ENCODE measurements at regions not wholly inside any gene's neighbourhood (a gene's known extent, or its start where the extent isn't known, plus 50 kb on each side); places are given as distances from the start of the nearest gene placed in this dataset.

DNA sequence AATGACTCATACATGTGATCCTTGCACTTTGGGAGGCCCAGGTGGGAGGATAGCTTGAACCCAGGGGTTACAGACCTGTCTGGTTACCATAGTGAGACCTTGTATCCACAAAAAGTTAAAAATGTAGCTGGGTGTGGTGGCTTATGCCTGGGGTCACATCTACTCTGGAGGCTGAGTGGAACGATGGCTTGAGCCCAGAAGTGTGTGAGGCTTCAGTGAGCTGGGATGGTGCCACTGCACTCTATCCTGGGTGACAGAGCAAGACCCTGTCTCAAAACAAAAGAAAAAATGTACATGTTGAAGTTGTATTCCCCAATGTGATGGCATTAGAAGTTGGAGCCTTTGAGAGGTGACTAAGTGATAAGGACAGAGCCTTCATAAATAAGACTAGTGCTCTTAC is 409.4 kb upstream of the PABPC4L start:
- Histone ChIP-seq H3K36me3 (ENCODE audit: low read length) (no peaks in the 10 kb centered on the region), H3K79me2 (ENCODE audit: insufficient read depth, low read length) (no peaks in the 10 kb centered on the region), H3K4me3 (ENCODE audit: insufficient read depth, low read length, poor library complexity, severe bottlenecking) (no peak overlapping the region), H3F3A (ENCODE audit: insufficient read depth) (no peaks in the 10 kb centered on the region), H3K9ac (ENCODE audit: low read length) (no peak overlapping the region), H3K9me3 (ENCODE audit: insufficient read depth, low read length) (no peaks in the 10 kb centered on the region), H2AFZ (ENCODE audit: low read depth, low read length, severe bottlenecking) (peak overlapping the region; percentile 41), H4K20me1 (ENCODE audit: low read depth, low read length) (no peaks in the 10 kb centered on the region), H3K27ac (ENCODE audit: low read depth, low read length) (no peak overlapping the region), H3K4me2 (ENCODE audit: low read depth, low read length, poor library complexity, severe bottlenecking) (no peak overlapping the region), H3K27me3 (ENCODE audit: low read length) (no peaks in the 10 kb centered on the region), H3K9me2 (replicated peaks; ENCODE audit: insufficient read depth, low read length) (no peaks in the 10 kb centered on the region)
- no peak for TF ChIP-seq EZH2phosphoT487 (conservative IDR thresholded peaks at IDR 0.05; ENCODE audit: low read length)
- TF ChIP-seq, protein P1, sequence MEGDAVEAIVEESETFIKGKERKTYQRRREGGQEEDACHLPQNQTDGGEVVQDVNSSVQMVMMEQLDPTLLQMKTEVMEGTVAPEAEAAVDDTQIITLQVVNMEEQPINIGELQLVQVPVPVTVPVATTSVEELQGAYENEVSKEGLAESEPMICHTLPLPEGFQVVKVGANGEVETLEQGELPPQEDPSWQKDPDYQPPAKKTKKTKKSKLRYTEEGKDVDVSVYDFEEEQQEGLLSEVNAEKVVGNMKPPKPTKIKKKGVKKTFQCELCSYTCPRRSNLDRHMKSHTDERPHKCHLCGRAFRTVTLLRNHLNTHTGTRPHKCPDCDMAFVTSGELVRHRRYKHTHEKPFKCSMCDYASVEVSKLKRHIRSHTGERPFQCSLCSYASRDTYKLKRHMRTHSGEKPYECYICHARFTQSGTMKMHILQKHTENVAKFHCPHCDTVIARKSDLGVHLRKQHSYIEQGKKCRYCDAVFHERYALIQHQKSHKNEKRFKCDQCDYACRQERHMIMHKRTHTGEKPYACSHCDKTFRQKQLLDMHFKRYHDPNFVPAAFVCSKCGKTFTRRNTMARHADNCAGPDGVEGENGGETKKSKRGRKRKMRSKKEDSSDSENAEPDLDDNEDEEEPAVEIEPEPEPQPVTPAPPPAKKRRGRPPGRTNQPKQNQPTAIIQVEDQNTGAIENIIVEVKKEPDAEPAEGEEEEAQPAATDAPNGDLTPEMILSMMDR (IDR thresholded peaks at IDR 0.05; ENCODE audit: insufficient read depth, low read length, poor library complexity, severe bottlenecking), result no peak

DNA sequence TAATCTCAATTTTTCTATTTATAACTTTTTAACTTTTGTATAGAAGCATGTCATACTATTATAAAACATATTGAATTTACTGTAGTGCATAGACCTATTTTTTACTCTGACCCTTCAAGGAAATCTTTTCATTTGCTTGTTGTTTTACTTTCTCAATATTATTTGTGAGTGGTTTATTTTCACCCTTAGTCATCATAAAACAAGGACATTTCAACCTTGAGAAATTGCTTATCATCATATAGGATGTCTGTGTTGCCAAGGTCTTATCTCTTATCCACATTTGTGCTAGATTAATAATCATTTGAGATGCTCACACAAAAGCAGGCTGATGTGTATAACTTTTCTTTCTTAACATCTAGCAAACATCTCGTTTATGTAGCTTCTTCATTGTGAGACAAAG is 408.6 kb upstream of the PABPC4L start:
- Histone ChIP-seq H3K36me3 (ENCODE audit: low read length) (no peaks in the 10 kb centered on the region), H3F3A (ENCODE audit: insufficient read depth) (no peaks in the 10 kb centered on the region), H4K20me1 (ENCODE audit: low read depth, low read length) (no peaks in the 10 kb centered on the region), H3K79me2 (ENCODE audit: insufficient read depth, low read length) (no peaks in the 10 kb centered on the region), H3K9ac (ENCODE audit: low read length) (no peak overlapping the region), H3K9me2 (replicated peaks; ENCODE audit: insufficient read depth, low read length) (no peaks in the 10 kb centered on the region), H3K27me3 (ENCODE audit: low read length) (no peaks in the 10 kb centered on the region), H2AFZ (ENCODE audit: low read depth, low read length, severe bottlenecking) (no peak overlapping the region), H3K9me3 (ENCODE audit: insufficient read depth, low read length) (no peaks in the 10 kb centered on the region), H3K27ac (ENCODE audit: low read depth, low read length) (no peak overlapping the region), H3K4me3 (ENCODE audit: insufficient read depth, low read length, poor library complexity, severe bottlenecking) (no peak overlapping the region), H3K4me2 (ENCODE audit: low read depth, low read length, poor library complexity, severe bottlenecking) (no peak overlapping the region)
- TF ChIP-seq, protein P1 (IDR thresholded peaks at IDR 0.05; ENCODE audit: insufficient read depth, low read length, poor library complexity, severe bottlenecking), result no peak
- TF ChIP-seq EZH2phosphoT487 (conservative IDR thresholded peaks at IDR 0.05; ENCODE audit: low read length), result no peak

DNA sequence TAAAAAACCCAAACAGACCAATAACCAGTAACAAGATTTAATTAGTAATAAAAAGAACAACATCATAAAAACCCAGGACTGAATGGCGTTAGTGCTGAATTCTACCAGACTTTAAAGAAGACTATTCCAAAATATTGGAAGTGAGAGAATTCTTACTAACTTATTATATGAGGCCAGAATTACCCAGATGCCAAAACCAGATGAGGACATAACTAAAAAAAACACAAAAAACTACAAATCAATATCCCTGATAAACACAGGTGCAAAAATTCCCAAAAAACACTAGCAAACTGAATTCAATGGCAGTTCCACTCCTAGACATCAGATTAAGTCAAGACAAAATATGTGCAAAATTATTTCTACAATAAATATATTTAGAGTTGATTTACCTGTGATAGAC is 400.1 kb upstream of the PABPC4L start:
- Histone ChIP-seq H3K27ac (ENCODE audit: low read depth, low read length) (no peak overlapping the region), H3K79me2 (ENCODE audit: insufficient read depth, low read length) (no peaks in the 10 kb centered on the region), H3K9ac (ENCODE audit: low read length) (no peak overlapping the region), H4K20me1 (ENCODE audit: low read depth, low read length) (no peaks in the 10 kb centered on the region), H3K4me3 (ENCODE audit: insufficient read depth, low read length, poor library complexity, severe bottlenecking) (no peak overlapping the region), H3F3A (ENCODE audit: insufficient read depth) (no peaks in the 10 kb centered on the region), H3K27me3 (ENCODE audit: low read length) (no peaks in the 10 kb centered on the region), H3K36me3 (ENCODE audit: low read length) (no peaks in the 10 kb centered on the region), H3K9me2 (replicated peaks; ENCODE audit: insufficient read depth, low read length) (no peaks in the 10 kb centered on the region), H3K9me3 (ENCODE audit: insufficient read depth, low read length) (no peaks in the 10 kb centered on the region), H3K4me2 (ENCODE audit: low read depth, low read length, poor library complexity, severe bottlenecking) (no peak overlapping the region), H2AFZ (ENCODE audit: low read depth, low read length, severe bottlenecking) (no peak overlapping the region)
- TF ChIP-seq EZH2phosphoT487 (conservative IDR thresholded peaks at IDR 0.05; ENCODE audit: low read length), result no peak
- TF ChIP-seq, protein P1 (IDR thresholded peaks at IDR 0.05; ENCODE audit: insufficient read depth, low read length, poor library complexity, severe bottlenecking), result no peak

All from SU-DHL-6 (cell line).